ENCODE measurements at regions not wholly inside any gene's neighbourhood (a gene's known extent, or its start where the extent isn't known, plus 50 kb on each side); places are given as distances from the start of the nearest gene placed in this dataset.

GRCh38 chrX:127011629-127012028 lies 192.1 kb downstream of the PRR32 start:
- TF ChIP-seq POLR2A (IDR thresholded peaks at IDR 0.05) (no peak), CTCF (IDR thresholded peaks at IDR 0.05) (no peak)

Data from prostate gland (tissue), 2 donors.